Effector CD8-positive, alpha-beta T cell (primary cell): ENCODE measurements at regions not wholly inside any gene's neighbourhood (a gene's known extent, or its start where the extent isn't known, plus 50 kb on each side); places are given as distances from the start of the nearest gene placed in this dataset.

ENCODE experiments used
- DNase-seq: peaks from one replicate; lab custom pipeline; 2025; lab: John Stamatoyannopoulos, UW

DNA sequence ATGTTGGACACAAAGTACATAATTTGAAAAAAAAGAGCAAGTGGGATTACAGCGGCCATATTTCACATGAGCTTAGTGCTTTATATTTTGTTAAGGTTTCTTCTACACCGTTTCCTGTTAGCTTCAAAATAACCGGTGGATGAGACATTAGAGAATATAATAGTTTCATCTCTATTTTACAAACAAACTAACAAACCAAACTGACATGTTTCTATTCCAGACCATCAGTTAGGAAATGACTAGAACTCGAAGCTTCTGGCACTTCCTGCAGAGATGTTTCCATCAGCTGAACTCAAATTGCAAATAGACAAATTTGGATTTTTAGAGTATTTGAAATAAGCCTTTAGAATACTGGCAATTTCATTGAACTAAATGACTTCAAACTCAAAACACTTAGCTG is 86.5 kb downstream of the MTRR start:
- DNase-seq = no peak

DNA sequence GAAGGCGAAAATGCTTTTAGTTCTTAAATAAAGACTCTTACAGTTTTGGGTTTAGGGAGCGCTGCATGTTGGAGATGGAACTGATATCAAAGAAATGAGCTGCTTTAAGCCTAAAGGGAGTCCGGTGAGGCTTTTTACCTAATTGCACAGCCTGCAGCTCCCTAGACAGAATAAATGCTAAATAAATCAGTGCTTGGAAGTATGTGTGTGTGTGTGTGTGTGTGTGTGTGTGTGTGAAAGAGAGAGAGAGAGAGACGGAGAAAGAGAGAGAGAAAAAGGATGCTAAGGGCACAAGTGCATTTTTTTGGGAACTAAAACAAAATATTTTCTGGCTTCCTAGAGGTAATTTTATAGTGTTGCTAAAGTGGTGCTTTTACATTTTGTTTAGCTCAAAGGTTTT is 88.4 kb downstream of the MTRR start:
- no peak for DNase-seq

- DNase-seq = no peak
Measured at GRCh38 chr5:7960142-7960541, 91.2 kb downstream of the MTRR start.

DNA sequence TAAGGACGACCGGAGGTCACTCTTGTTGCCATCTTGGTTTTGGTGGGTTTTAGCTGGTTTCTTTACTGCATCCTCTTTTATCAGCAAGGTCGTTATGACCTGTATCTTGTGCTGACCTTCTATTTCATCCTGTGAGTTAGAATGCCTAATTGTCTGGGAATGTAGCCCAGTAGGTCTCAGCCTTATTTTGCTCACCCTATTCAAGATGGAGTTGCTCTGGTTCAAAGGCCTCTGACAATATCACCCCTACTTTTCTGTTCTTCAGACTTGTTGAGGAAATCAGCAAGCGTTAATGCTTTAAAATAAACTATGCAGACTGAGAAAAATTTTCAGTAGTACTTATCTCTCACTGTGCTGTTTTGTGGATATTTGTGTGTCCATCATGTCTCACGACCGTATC is 92.6 kb downstream of the MTRR start:
- no peak for DNase-seq

GRCh38 chr5:7970816-7971215 is 101.9 kb downstream of the MTRR start:
- DNase-seq = no peak

DNA sequence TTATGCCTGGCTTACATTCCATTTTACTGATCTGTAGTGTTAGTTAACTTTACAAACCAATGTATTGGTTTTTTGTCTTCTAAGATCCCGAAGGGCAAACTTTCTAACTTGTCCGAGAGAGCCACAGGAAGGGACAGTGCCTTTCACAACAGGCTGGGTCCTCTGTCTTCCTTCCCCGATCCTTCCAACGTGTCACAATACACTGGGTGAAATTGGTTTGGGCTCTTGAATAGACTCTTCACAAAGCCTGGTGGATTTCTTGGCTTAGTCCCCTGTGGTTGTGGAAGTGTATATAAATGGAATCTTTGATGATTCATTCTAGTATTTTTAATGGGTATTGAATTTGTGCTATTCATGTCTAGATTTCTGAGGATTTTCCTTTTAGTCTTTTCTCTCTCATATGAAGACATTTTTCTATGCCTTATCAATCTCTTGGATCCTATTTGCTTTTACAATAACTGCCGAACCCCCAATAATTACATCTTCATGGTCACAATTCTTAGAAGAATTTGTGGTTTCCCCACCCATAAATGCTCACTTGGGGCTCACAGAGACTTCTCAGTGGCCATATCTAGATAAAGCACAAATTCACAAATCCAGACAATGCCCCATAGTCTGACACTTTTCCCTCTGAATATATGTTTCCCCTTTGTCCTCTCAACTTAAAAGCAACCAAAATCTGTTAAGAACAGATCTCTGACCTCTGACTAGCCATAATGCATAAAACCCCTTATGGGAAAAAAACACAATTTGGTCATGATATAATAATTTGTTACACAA is 107.7 kb downstream of the MTRR start:
- no peak for DNase-seq

- no peak for DNase-seq
Measured at GRCh38 chr5:7978114-7978513, 109.2 kb downstream of the MTRR start.

DNA sequence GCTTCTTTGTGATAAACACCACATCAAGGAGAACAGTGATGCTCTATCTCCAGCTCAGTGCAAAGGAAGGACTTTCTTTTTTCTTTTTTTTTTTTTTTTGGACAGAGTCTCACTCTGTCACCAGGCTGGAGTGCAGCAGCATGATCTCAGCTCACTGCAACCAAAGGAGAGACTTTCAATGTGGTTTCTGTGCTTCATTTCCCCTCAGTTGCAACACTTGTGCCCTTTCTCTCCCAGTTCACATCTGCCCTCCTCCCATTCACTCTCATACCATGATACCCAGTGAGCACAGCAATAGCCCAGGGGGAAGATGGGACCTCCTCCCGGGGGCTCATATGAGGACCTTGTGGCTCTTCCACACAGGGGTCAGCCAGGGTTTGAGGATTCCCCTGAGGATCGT is 110.0 kb downstream of the MTRR start:
- DNase-seq = no peak

GRCh38 chr5:7980881-7981280 is 111.9 kb downstream of the MTRR start:
- no peak for DNase-seq

DNA sequence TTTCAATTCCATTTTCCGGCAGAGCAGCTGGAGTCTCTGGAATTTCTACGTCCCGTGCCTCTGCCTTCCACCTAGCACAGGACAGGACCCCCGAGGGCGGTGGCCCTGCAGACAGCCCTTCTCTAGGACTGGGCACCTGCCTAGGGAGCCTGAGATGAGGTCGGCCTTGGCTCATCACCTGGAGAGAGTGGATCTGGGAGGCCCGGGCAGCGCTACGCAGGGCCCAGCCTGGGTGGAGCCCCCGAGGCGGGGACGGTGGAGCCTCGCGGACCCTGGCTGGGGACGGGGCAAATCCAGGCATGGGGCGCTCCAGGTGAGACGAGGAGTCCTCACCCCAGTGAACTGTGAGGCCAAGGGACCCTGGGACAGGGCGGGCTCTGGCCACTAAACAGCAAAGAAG is 114.5 kb downstream of the MTRR start:
- no peak for DNase-seq

- DNase-seq = no peak
Measured at GRCh38 chr5:7991125-7991821, 122.3 kb downstream of the MTRR start.

DNA sequence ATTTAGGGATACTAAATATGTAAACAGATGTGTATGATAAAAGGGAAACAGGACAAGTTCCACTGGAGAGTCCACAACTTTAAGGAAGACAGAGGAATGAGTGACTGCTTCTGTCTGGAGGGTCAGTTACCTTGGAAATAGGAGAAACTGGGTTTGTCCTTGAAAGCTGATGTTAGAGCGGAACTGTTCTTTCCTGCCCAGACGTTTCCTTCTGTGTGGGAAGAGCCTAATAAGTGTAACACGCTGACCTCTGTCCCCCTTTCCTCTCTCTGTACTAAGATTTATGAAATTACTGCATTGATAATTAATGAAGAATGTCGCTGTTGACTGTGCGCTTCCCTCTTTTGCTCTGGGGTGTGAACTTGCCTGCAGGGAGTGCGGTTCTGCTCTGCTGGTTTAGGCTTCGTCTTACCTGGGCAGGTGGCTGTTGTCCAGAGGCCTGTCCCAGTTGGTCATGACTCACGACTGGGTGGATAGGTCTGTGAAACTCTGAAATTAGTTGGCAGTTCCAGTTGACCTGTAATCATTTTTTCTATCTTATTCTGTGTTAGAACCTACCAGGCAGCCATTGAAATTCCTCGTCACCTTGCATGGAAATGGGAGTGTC is 126.8 kb downstream of the MTRR start:
- DNase-seq = no peak

DNA sequence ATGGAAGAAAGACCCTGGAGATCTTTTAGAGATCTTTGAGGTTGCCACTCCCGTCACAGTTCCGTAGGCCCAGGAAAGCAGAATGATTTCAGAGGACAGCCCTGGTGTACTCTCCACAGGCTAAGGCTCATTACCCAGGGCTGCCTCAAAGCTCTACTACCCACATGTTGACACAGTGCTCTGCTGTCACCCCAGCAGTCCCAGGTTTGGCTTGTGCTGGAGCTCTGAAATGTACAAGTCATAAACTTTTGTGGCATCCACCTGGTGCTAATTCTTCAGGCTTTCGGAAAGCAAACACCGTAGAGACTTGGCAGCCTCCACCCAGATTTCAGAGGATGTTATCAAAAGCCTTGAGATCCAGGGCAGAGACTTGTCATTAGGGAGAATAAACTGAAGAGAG is 136.5 kb downstream of the MTRR start:
- DNase-seq = no peak

DNA sequence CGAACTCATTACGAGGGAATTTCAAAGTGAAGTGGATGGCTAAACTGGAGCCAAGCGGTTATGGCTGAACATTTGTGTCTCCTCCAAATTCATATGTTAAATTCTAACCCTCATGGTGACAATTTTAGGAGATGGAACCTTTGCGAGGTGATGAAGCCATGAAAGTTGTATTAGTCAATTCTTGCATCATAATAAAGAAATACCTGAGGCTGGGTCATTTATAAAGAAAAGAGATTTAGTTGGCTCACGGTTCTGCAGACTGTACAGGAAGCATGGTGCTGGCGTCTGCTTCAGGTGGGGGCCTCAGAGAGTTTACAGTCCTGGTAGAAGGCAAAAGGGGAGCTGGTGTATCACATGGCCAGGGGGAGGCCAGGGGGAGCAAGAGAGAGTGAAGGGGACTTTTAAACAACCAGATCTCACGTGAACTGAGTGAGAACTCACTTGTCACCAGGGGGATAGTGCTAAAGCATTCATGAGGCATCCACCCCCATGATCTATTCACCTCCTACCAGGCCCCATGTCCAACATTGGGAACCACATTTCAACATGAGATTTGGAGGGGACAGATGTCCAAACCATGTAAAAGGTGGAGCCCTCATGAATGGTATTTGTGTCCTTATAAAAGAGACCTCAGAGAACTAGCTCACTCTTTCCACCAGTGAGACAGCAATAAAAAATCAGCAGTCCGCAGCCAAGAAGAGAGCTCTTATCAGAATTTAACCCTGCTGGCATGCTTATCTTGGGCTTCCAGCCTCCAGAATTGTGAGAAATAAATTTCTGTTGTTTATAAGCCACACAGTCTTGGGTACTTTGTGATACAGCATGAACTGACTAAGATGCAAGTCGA is 143.4 kb downstream of the MTRR start:
- no peak for DNase-seq

DNA sequence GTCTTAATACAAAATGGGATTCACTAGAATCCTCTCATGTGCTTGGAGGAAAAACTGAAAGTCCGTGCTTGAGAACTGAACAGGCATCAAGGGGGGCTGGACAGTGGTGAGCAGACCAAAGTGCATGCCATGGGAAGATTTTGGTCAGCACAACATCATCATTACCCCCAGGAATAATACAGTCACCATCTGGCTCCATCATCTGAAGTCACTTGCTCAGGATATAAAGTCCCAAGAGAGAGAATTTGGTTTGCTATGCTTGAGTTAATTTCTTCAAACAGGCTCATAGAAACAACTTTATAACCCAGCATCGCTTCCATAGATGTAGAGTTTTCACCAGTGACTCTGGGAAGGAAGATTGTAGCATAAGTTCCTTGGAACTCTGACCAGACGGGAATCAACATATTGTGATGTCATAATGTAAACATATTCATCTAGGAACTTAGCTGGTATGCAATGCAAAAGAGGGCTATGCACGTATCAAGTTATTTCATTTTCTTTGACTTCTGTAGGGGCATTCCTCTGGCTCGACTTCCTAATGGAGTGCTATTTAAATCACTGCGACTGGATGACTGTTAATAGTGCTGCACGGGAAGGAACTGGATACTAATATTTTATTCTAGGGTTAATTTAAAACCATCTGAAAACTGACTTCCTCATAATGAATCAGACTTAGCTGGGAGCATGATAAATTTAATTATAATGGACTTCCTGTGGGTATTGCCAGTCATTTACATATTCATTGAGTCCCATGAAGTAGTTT is 145.2 kb downstream of the MTRR start:
- DNase-seq = no peak

GRCh38 chr5:8019719-8020218 is 150.8 kb downstream of the MTRR start:
- DNase-seq = no peak

GRCh38 chr5:8020861-8021514 is 152.0 kb downstream of the MTRR start:
- DNase-seq = no peak

- no peak for DNase-seq
Measured at GRCh38 chr5:8028243-8028642, 159.3 kb downstream of the MTRR start.

DNA sequence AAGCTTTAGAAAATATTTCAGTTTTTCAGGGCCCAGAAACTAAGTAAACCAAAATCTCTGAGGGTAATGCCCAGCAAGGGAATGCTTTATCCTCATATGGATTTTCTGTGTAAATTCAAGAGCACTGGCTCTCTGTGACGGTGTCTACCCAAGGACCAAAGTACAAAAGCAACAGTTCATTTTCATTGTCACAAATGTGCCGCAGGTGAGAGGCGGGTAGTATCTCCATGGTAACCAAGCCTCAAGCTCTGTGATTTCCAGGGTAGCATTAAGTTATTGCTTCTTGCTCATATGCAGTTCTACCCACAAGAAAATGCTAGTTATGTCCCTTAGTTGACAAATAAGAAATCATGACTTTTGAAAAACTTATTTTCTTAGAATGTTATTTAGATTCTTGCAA is 164.3 kb downstream of the MTRR start:
- DNase-seq = no peak

DNA sequence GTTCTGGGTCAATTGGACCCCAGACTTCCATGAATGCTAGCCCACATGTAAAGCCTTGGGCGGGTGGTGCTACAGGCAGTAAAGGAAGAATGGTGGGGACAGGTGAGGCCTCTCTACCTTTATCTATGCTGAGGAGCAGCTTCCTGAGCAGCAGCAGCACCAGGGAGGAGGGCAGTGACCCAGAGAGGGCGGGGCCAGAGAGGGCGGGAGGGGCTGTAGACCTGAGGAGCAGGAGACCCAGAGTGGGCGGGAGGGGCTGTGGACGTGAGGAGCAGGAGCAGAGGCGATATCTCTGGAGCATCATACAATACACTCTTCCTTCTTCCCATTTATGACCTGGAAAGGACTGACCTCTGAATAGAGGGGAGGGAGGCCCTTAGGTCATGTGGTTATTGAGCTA is 165.9 kb downstream of the MTRR start:
- no peak for DNase-seq

DNA sequence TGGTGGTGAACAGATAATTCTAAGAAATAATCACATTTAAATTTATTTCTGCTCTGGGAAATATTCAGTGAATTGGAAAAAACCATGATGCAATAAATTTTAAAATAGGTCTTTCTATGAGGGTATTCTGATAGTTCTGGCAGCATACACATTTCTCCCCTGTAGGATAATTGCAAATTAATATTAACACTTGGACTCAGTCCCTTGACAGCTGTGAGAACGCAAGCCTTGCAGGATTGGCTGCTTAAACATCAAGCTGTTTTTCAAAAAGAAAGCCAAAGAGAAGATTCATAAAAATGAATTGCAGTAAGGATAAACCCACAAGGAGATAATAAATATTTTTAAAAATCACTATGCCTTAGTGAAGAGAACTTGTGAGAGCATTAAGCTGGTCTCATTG is 180.0 kb downstream of the MTRR start:
- DNase-seq = no peak
